HG02763 (cell line): ENCODE measurements at regions not wholly inside any gene's neighbourhood (a gene's known extent, or its start where the extent isn't known, plus 50 kb on each side); places are given as distances from the start of the nearest gene placed in this dataset.
"Not testable (repeated sequence)": the region's sequence is repeated elsewhere in the genome, so short reads cannot be mapped to it uniquely, and the experiment has no call there.

Experiments
- ATAC-seq: cut with Tn5 transposase; IDR thresholded peaks from one replicate; pipeline ENCODE4 v1.9.1; 2021; ENCODE audit warnings: mild to moderate bottlenecking, moderate library complexity; ENCODE audit not compliant: unreplicated experiment

DNA sequence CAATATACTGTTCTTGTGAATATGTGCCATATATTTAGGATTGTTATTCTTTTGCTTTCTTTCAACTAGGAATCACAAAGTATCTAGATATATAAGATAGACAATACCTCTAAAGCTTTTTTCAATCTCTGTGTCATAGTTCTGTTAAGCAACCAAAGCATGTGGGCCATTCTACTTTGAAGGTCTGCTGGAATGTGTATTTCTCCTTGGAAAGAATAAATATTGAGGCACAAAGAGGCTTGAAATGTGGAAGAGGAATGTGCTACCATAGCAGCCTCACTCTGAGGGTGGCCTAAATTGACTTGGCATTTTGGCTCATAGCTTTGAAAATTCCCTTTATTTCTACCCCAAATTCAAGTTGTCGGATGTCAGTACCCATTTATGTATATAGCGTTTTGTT is 488.5 kb upstream of the MAN1A1 start:
- ATAC-seq = no peak

DNA sequence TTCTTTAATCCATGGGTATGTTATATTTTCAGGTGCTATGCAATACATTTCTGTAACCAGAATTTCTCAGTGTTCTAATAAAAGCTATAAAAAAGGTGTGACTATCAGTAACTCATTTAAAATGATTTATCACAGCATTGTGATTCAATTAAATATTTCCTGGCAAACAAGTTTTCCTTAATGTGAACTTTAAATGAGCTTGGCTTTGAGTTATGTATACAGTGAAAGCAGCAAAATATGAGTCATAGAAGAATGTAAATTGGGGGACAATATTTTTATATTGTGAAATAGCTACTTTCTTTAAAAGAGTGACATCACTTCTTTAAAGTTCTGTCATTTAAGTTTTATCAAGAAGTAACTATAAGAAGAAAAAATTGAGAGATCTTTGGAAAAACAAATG is 484.9 kb upstream of the MAN1A1 start:
- ATAC-seq = no peak

DNA sequence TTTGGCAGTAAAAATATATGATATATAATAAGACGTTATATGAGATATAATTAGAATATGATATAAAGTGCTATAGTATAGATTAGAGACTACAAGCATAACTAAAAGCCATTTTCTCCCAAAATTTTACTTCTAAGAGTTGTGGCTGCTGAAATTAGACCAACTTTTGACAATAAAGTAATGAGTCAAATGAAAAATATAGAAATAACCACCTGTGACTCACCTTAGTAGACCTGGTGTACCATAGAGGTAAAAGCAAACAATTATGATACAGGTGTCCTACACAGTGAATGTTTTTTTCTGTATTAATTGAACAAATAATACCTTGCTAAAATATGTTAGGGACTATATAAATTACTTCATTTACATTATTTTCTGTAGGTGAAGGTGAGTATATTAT is 482.9 kb upstream of the MAN1A1 start:
- ATAC-seq = no peak

DNA sequence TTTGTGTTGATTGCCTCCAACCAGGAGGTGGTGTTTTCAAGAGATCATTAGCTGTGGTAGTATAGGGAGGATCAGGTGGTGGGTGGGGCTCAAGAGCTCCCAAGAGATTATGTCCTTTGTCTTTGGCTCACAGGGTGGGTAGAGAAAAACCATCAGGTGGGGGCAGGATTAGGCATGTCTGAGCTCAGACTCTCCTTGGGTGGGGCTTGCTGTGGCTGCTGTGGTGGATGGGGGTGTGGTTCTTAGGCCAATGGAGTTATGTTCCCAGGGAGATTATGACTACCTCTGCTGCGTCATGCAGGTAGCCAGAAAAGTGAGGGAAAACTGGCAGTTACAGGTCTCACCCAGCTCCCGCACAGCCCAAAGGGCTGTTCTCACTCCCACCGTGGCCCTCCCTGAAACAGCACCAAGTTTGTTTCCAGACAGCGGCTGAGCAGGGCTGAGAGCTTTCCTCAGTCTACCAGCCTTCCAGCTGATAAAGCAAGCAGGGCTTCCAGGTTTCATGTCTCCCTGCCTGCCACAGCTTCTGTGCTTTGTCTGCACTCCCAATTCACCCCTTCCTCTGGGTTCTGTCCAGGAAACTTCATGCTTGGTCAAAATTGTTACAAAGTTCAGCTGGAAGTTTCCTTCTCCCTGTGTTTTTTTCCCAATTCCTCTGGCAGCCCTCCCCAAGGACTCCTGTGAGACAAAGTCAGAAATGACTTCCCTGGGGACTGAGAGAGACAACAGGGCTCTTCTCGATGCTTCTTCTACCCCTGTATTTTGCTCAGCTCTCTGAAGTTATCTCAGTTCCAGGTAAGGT is 481.1 kb upstream of the MAN1A1 start:
- ATAC-seq = no peak

DNA sequence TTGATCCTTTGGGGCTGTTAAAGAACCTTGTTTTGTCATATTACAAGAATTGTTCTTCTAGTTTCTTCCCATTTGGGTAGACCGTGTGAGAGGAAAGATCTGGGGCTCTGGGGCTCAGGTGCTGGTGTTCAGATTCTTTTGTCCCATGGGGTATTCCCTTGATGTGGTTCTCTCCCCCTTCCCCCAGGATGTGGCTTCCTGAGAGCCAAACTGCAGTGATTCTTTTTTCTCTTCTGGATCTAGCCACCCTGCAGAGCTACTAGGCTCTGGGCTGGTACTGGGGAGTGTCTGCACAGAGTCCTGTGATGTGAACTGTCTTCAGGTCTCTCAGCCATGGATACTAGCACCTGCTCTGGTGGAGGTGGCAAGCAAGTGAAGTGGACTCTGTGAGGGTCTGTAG is 480.5 kb upstream of the MAN1A1 start:
- ATAC-seq = no peak

DNA sequence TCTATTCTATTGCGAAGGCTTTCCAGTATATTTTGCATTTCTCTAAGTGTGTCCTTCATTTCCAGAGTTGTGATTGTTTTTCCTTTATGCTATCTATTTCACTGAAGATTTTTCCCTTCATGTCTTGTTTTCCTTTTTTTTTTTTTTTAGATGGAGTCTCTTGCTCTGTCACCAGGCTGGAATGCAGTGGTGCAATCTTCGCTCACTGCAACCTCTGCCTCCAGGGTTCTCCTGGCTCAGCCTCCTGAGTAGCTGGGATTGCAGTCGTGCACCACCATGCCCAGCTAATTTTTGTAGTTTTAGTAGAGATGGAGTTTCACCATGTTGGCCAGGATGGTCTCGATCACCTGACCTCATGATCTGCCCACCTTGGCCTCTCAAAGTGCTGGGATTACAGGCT is 479.9 kb upstream of the MAN1A1 start:
- not testable (repeated sequence) for ATAC-seq

DNA sequence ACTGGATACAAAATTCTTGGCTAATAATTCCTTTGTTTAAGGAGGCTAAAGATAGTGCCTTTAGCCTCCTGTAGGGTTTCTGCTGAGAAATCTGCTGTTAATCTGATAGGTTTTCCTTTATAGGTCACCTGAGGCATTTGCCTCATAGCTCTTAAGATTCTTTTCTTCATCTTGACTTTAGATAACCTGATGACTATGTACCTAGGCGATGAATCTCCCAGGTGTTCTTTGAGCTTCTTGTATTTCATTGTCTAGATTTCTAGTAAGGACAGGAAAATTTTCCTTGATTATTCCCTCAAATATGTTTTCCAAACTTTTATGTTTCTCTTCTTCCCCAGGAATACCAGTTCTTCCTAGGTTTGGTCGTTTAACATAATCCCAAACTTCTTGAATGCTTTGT is 479.4 kb upstream of the MAN1A1 start:
- no peak for ATAC-seq

DNA sequence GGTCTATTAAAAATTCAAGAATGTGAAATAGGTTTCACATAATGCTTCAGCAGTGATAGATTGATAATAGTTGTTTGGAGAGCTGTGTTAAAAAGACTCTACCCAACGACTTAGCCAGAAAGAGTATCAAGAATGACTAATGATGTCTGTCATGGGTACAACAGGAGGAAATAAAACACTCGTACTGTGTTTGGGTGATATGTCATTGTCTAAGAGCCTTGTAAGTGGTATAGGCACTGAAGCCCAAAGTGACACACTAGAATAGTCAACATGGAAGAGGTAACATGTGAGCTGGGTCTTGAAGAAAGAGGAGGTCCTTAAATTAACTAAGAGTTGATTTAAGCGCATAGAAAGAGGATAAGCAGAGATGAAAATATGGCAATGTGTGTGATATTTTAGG is 471.8 kb upstream of the MAN1A1 start:
- no peak for ATAC-seq

DNA sequence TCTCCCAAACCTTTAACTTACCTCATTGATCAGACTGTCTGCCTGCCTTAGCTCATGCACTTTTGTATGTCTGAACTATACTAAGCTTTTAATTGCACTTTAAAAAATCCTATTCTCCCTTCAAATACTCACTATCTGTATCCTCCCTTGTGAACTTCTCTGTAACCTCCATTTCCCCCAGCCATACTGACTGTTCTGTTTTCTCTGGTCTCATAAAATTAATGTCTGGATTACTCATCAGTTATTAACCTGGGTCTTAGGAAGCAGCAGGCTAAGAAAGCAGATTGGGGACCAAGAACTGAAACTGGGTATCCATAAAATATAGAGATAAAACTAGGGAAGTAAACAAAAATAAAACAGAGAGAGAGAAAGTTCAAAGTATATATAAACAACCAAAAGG is 469.3 kb upstream of the MAN1A1 start:
- ATAC-seq = no peak

DNA sequence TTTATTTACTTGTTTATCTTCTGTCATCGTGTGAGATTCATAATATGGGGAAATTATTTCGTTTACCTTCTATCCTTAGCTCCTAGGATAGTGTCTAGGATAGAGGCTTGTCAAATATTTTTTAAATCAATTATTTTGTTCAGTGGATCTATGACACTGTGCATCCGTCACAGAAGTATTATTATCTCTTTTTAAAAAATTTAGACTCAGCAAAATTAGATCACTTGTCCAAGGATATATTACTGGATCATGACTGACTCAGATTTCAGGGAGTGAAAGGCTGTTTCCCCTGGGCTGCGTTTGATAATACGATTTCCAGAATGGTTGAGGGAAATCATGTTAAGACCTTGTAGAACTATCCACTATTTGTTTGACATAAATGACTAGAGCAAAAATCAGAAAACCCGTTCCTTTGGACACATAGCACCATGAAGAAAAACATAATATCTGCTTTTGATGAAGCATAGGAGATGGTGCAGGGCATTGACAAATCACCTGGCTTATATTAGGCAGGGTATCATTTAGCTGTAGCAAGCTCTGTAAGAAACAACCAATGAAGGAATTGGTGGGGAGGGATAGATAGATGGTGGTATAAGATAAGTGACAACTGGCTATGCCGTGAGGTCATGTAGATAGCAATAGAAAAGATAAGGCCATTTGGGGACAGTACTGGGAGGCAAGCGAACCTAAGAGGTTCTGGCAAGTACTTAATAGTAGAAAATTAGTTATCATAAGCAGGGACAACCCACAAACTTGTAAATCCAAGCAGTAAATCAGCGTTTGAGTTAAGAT is 465.2 kb upstream of the MAN1A1 start:
- ATAC-seq = no peak

DNA sequence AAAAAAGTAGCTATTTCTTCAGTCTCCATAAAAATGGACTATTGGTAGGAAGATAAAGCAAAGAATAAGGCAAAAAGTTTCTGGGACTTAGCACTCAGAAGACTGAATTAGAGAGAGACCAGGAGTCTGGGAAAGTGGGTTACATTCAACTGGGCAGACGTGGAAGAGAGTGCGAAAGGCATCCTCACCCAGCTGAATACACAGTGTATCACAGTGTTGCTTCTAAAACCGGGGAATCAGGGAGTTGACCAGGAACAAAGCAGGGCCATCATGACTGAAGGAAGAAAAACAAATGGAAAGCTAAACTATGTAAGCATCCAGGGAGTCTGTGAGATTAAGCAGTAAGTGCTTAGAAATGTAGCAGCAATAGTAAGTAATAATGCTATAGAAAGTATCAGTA is 452.9 kb upstream of the MAN1A1 start:
- ATAC-seq = no peak

DNA sequence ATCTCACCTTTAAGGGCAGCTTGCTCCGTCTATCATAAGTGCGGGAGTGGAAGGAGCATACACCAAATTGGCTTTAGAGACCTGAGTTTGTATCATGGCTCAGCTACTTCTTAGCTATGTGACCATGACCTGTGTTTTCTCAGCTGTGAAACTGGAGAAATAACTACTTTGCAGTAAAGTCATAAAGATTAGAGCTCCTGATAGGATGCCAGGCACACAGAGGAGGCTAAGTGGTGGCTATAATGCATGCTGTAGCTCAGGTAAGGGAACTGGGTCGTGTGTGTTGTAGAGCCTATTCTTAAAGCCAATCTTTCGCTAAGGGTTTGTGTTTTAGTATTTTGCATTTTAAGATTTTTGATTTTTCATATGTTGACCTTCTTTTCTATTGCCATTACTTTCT is 451.5 kb upstream of the MAN1A1 start:
- no peak for ATAC-seq

DNA sequence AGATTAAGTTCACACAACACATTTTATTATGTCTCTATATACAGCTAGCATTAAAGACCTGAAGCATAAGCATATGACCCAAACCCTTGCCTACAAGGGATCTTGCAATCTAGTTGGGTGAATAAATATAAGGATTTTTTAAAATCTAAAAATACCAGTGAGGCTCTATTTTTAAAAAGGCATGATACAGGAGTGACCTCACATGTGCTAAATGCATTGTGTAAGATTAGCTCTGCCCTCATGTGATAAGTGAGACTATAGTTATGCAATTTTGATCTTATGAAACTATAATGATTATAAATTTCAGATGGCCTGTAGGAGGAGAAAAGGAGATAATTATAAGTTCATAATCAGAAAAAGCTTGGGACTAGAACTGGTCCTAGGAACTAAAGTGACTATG is 451.0 kb upstream of the MAN1A1 start:
- ATAC-seq = no peak

DNA sequence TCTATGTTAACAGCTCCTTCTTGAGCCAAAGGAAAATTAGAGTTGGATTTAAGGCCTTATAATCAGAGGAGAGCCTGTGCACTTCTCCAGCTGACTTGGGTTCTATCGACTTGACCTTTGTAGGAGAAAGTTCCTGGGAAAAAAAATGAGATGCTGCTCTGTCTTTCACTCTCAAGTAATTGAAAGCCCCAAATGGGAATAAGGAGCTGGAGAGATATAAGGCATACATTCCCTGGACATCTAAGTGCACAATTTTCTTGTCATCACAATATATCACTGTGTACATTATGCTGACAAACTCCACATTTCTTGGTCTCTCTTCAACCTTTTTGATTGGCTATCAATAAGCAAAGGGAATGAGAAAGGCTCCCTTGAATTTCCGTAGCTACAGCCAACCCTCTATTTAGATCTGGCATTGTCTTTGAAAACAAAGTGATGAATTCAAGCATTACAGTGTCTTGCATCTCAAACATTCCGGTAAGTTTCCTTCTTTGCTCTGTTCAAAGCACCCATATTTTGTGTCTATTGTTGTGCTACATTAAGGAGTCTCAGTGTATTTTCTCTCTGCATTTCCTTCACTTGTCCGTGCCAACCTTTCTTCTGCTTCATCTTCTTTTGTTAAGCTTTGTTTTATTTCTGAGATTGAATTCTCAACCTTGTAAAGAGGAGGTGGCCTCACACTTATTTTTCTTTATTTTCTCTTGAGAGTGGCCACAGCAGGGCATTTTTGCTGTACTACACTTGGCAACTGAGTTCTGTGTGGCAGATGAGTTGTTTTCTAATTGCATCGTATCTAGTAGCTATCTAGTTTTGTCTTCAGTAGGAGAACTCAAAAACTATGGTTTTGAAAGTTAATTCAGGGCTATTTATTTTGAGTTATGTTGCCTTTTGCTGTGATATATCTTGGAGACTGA is 450.3 kb upstream of the MAN1A1 start:
- ATAC-seq = no peak

DNA sequence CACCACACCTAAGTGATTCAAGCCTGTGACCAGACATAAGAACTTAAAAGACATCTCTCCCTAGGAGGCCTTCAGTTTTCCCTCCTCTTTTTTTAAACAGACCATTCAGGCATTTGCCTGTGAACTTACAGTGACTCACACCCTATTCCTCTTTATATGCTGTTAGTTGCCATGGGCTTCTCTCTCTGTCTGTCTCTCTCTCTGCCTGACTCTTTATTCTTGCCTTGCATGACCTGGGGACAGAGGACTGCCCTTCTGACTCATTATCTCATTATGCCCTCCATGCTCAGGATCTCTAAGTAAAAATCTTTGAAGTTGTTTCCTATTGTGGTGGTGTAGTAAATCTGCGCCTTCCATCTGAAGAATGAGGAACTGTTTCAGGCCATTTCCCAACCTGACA is 442.2 kb upstream of the MAN1A1 start:
- no peak for ATAC-seq

DNA sequence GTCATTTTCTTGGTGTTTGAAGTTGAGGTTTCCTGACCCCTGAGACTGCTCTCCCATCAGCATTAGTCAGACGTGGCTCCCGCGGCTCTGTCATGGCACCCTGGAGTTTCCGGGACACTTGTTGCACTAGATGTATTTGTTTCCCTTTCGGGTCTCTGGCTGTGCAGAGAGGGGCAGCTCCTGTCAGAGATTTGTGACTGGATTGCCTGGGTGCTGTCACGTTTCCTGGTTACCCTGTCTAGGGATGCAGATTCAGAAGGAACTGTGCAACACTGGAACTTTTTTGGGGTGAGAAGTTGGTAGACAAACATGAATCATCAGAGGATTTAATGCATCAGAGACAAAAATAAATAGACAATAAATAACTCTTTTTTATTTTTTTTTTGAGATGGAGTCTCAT is 431.8 kb upstream of the MAN1A1 start:
- ATAC-seq = no peak

DNA sequence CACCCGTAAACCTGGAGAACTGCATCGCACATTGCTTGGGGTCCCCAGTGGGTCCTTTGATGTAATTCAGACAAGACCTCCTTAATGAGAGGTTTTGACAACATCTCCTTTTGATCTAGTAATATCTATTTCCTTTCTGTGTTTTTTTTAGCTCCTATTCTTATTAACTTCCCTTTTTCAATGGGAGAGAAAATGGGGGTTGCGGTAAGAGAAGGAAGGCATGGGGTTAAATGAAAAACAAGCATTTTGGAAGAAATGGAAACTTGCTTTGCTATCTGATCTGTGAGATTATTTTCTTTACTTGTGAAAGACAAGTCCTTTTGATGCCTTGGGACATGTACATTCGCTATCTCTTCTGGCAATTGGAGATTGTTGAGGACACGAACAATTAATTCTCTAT is 418.6 kb upstream of the MAN1A1 start:
- ATAC-seq = no peak

DNA sequence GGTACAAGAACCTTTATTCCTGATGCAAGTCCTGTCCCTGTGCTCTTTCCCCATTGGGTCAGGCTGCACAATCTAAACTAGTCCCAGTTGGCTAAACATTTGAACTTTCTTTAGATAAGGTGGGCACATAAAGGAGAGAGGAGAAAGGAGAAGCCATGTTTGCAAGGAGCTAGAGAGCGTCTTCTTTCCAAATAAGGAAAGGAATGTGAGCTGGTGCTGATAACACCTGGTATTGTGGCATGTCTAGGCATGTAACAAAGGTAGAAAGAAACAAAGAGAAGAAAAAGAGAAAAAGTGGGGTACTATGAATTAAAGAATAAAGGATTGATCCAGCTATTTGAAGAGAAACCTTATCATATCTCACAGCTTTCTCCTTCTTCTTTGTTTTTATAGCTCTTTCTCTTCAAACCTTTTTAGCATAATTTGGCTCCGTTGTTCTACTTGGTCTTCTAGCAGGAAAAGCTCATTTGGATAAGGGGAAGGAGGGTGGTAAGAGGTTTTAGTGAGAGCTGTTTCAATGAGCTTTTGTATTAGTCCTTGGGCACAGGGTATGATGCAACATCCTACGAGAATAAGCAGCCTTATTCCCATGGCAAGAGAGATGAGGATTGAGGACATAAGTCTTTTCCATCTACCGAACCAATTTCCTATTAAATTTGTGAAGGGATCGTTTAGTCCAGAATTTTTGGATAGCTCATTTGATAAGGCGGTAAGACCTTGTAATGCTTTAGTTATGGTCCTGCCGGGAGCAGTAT is 415.5 kb upstream of the MAN1A1 start:
- ATAC-seq = no peak

DNA sequence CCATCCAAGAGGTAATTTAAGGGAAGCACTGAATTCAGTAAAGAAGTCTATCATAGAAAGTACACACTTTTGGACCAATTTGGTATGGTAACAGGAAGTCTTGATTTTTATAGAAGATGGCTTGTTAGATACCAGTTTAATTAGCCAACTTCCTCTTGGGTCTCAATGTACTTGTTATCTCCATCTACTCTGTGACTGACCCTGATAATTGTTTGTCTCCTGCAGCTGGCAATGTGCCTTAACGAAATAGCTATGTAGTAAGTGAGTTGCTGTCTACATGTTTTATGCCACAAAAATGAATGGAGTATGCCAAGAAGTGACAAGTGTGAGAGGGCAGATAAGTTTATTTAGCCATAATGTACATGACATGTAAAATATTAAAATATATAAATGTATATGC is 410.5 kb upstream of the MAN1A1 start:
- no peak for ATAC-seq

DNA sequence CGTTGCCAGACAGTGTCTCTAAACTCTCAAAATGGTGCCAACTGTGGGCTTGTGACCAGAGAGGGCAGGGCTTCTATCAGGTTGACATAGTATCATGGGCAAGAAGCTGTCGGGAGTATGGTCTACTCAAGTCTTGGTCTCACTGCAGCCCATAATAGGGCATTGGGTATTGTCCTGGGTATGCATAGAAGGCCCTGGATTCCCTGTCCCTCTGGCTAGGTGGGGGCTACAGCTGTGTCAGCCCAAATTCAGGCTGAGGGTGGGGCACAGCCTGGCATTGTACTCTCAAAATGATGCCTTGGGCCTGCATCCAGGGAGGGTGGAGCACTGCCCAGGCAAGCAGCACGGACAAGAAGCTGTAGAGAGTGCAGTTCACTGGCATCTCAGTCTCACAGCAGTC is 408.8 kb upstream of the MAN1A1 start:
- no peak for ATAC-seq

DNA sequence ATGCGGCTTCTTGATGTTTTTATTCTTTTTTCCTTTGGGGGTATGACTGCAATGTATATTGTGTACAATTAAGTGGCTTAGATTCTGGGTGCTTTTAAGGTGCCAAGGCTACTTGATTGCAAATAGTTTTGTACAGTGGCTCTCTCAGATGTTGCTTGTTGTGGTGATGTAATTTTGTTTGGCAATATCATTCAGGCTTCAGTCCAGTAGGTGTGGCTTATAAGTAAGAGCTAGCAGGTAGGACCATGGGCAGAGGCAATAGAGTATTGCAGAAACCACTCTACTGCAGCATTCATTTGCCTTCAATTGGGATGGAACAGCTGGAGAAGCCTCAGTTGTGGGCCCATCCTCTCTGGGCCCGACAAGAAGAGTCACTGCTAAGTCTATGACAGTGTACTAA is 407.9 kb upstream of the MAN1A1 start:
- ATAC-seq = no peak
